HL-60 (cell line): ENCODE measurements at regions not wholly inside any gene's neighbourhood (a gene's known extent, or its start where the extent isn't known, plus 50 kb on each side); places are given as distances from the start of the nearest gene placed in this dataset.

Experiments
- DNase-seq, 2 experiments: peaks; one replicate each; pipeline ENCODE4 v3.0.0-alpha.2; 2010 to 2020; ENCODE audit warnings: low read depth in 1 of 2, low spot score in 1 of 2
- H3K27ac ChIP-seq: fragments of 250-450 bp; sonication (Bioruptor Pico); replicated peaks from 2 replicates; pipeline ENCODE4 v1.5.1; 2020; ENCODE audit warnings: mild to moderate bottlenecking, moderate library complexity
- H3K27me3 ChIP-seq: fragments of 250-450 bp; sonication (Bioruptor Pico); 2 replicates; pipeline ENCODE4 v1.5.1; 2021; ENCODE audit warnings: mild to moderate bottlenecking, moderate library complexity; ENCODE audit not compliant: insufficient read depth, poor library complexity, severe bottlenecking
- H3K4me3 ChIP-seq: replicated peaks from 2 replicates; pipeline ENCODE4 v1.5.1; 2011; ENCODE audit warnings: mild to moderate bottlenecking, control low read depth, low read length; ENCODE audit not compliant: insufficient read depth
- CTCF ChIP-seq: IDR thresholded peaks from one replicate; pipeline ENCODE4 v1.5.1; 2011; ENCODE audit warnings: low read length, control low read depth, inconsistent platforms; ENCODE audit not compliant: insufficient read depth
- GABPA ChIP-seq: IDR thresholded peaks from 2 replicates; pipeline ENCODE4 v1.6.1; 2012; ENCODE audit warnings: low read depth
- POLR2AphosphoS5 ChIP-seq: IDR thresholded peaks from 2 replicates; pipeline ENCODE4 v1.6.1; 2012; ENCODE audit warnings: low read depth
- REST ChIP-seq: IDR thresholded peaks from 2 replicates; pipeline ENCODE4 v1.6.1; 2012; ENCODE audit warnings: low read depth; ENCODE audit not compliant: insufficient replicate concordance
- SPI1 ChIP-seq: IDR thresholded peaks from 2 replicates; pipeline ENCODE4 v1.6.1; 2012; ENCODE audit warnings: low read depth, mild to moderate bottlenecking, borderline replicate concordance

GRCh38 chr2:220894069-220894468 lies 678.0 kb downstream of the EPHA4 start:
- TF ChIP-seq GABPA = no peak
- TF ChIP-seq REST = no peak
- TF ChIP-seq CTCF = no peak
- no peak for TF ChIP-seq SPI1
- TF ChIP-seq POLR2AphosphoS5 = no peak
- Histone ChIP-seq H3K4me3 (no peak overlapping the region), H3K27me3 (no peaks in the 10 kb centered on the region), H3K27ac (no peak overlapping the region)
- DNase-seq = no peak

GRCh38 chr2:220899492-220899891 lies 672.6 kb downstream of the EPHA4 start:
- Histone ChIP-seq H3K27ac (no peak overlapping the region), H3K27me3 (no peaks in the 10 kb centered on the region), H3K4me3 (no peak overlapping the region)
- DNase-seq = no peak
- TF ChIP-seq SPI1 (no peak), REST (no peak), POLR2AphosphoS5 (no peak), CTCF (no peak), GABPA (no peak)

- Histone ChIP-seq H3K27ac (no peak overlapping the region), H3K27me3 (no peaks in the 10 kb centered on the region), H3K4me3 (no peak overlapping the region)
- no peak for DNase-seq
- no peak for TF ChIP-seq REST
- no peak for TF ChIP-seq SPI1
- no peak for TF ChIP-seq CTCF
- no peak for TF ChIP-seq POLR2AphosphoS5
- TF ChIP-seq GABPA = no peak
These were observed 668.1 kb downstream of the EPHA4 start for GRCh38 chr2:220904015-220904414.
